ENCODE measurements at regions not wholly inside any gene's neighbourhood (a gene's known extent, or its start where the extent isn't known, plus 50 kb on each side); places are given as distances from the start of the nearest gene placed in this dataset.

DNA sequence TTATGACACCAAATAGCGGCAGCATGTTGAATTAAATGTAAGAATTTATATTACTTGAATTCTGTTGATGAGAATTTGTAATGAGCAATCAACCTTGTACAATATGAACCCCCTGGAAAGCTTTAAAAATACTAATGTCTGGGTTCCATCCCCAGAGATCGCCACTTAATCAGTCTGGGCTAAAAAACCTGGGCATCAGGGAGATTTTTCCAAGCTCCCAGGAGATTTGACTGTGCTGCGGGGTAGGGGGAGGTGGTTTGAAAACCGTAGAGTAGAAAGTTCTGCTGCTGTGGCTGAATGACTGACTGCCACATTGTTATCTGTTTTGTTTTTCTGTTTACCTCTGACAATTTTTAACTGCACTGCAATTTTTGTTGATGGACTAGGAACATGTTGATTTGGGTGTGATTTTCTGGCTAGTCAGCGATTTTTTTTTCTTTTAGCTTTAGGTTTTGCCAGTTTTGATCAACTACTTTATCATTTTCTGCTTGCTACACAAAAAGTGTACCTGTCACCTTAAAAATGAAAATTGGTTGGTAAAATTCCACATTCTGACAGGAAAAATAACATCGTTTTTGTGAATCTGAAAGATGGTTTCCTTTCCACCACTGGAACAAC, 79.3 kb downstream of the PCTP start:
- Histone ChIP-seq H3K4me1 (ENCODE audit: control insufficient read depth, insufficient read depth, low read length) (peaks cover 4% of the 10 kb centered on the region), H3K4me3 (ENCODE audit: low read length) (no peak overlapping the region), H3K9me3 (replicated peaks; ENCODE audit: low read length) (no peaks in the 10 kb centered on the region), H3K36me3 (ENCODE audit: insufficient read depth, low read length) (no peaks in the 10 kb centered on the region), H3K4me2 (ENCODE audit: low read length) (no peak overlapping the region), H3K27me3 (ENCODE audit: control insufficient read depth, insufficient read depth, low read length) (peaks cover 35% of the 10 kb centered on the region), H3K9ac (ENCODE audit: low read depth, low read length) (no peak overlapping the region)

DNA sequence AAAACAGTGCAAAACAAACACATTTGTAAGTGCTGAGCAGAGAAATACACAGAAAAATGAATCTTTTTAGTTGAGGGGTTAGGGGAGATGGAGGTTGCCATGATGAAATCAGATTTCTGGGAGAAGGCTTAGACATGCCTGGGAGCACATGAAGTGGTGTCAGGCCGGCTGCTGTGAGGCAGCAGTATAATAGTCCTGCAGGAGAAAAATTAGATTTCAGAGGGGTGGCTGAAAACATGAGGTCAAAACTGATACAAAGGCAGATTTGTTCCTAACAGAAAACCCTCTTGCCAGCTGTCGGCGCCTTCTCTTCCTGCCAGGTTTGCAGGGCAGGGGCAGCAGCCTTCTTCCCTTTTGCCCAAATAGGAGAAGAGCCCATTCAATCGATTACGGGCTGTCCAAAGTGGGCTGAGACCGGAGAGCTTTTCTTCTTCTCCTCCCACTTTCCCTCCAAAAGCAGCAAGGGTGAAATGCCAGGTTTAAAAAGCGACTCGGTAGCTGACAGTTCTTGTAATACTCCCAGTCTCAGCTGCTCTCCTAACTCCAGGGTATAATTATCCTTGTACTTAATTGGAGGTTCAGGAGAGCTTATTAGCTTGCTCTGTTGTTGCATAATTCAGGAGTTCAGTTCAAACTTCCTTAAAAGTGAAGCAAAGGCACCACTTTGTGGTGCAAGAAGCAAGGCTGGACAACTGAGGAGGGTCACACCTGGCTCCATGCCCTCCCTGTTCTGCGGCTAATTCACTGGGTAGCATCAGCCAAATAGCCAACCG, 80.0 kb downstream of the PCTP start:
- H3K9me3 ChIP-seq (replicated peaks; ENCODE audit: low read length), result no peaks in the 10 kb centered on the region
- H3K9ac ChIP-seq (ENCODE audit: low read depth, low read length), result no peak overlapping the region
- H3K4me3 ChIP-seq (ENCODE audit: low read length), result no peak overlapping the region
- H3K4me2 ChIP-seq (ENCODE audit: low read length), result no peak overlapping the region
- H3K27me3 ChIP-seq (ENCODE audit: control insufficient read depth, insufficient read depth, low read length), result peaks cover 35% of the 10 kb centered on the region
- H3K4me1 ChIP-seq (ENCODE audit: control insufficient read depth, insufficient read depth, low read length), result peaks cover 4% of the 10 kb centered on the region
- no peaks in the 10 kb centered on the region for H3K36me3 ChIP-seq (ENCODE audit: insufficient read depth, low read length)

DNA sequence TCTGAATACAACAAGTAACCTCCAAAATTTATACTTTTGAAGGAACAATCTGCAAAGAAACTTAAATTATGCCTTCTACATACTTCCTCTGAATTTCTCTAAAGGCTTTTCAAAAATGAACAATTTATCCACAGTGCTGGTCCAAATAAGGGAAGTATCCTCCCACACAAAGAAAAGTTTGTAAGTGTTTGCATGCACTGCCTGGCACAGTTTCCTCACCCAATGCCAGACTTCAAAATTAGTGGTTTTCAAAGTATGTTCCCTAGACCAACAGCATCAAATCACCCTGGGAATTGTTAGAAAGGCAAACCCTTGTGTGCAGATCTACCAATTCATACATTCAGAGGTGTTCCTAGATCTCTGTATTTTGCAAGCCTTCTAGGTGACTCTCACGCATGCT, 82.5 kb downstream of the PCTP start:
- Histone ChIP-seq H3K9ac (ENCODE audit: low read depth, low read length) (no peak overlapping the region), H3K4me3 (ENCODE audit: low read length) (no peak overlapping the region), H3K9me3 (replicated peaks; ENCODE audit: low read length) (no peaks in the 10 kb centered on the region), H3K27me3 (ENCODE audit: control insufficient read depth, insufficient read depth, low read length) (peaks cover 28% of the 10 kb centered on the region), H3K36me3 (ENCODE audit: insufficient read depth, low read length) (no peaks in the 10 kb centered on the region), H3K4me2 (ENCODE audit: low read length) (no peak overlapping the region), H3K4me1 (ENCODE audit: control insufficient read depth, insufficient read depth, low read length) (peaks cover 4% of the 10 kb centered on the region)

DNA sequence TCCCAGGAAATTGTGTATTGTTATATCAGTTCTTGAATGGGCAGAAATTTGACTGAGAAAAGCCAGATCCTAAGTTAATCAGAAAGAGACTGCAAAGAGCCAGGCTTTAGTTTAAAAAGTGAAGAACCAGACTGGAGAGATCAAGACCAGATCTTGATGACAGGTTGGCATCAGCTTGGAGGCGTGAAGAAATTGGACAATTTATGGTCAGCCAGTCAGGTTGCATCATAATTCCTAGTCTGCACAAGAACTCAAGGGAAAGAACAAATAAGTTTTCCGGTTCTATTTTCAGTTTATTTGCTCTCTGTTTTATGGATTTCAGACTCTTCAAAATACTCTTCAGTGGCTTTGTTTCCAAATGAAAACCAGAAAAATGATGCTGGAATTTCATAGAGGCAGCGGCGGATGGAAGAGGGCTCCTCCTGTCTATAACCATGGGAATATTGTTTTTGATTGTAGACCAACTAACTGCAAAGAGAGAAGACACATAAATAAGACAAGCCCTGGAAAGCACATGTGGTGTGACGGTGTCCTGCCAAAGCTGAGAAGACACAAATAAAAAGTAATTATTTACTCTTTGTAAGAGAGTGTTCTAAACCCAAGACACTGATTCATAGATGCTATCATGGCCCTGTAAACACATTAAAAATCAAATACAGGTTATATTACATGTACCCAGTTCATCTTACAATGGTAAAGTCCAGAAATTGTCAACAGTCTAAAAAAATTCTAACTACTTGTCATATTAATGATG, 91.7 kb downstream of the PCTP start:
- Histone ChIP-seq H3K4me2 (ENCODE audit: low read length) (no peak overlapping the region), H3K4me3 (ENCODE audit: low read length) (no peak overlapping the region), H3K9ac (ENCODE audit: low read depth, low read length) (no peak overlapping the region), H3K36me3 (ENCODE audit: insufficient read depth, low read length) (no peaks in the 10 kb centered on the region), H3K27me3 (ENCODE audit: control insufficient read depth, insufficient read depth, low read length) (peaks cover 6% of the 10 kb centered on the region), H3K9me3 (replicated peaks; ENCODE audit: low read length) (no peaks in the 10 kb centered on the region), H3K4me1 (ENCODE audit: control insufficient read depth, insufficient read depth, low read length) (peaks cover 6% of the 10 kb centered on the region)

DNA sequence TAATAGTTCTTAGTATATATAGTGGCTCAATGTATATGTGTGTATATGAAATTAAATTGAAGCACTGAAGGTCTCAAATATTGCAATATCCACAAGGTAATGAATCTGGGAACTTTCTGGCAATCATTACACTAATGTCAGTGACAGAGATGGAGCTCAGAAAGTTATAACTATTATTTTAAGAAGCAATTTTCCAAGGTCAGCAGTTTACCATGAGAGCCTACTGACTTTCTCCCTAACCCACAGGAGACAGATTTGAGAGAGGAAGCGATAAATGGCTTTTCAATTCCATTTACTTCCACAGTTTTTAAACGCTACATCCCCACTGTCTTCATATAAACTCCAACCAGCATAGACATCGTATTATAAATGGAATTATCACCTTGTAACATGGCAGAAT, 92.9 kb downstream of the PCTP start:
- Histone ChIP-seq H3K4me1 (ENCODE audit: control insufficient read depth, insufficient read depth, low read length) (peaks cover 6% of the 10 kb centered on the region), H3K4me2 (ENCODE audit: low read length) (no peak overlapping the region), H3K4me3 (ENCODE audit: low read length) (no peak overlapping the region), H3K9ac (ENCODE audit: low read depth, low read length) (no peak overlapping the region), H3K27me3 (ENCODE audit: control insufficient read depth, insufficient read depth, low read length) (peaks cover 6% of the 10 kb centered on the region), H3K9me3 (replicated peaks; ENCODE audit: low read length) (no peaks in the 10 kb centered on the region), H3K36me3 (ENCODE audit: insufficient read depth, low read length) (no peaks in the 10 kb centered on the region)

DNA sequence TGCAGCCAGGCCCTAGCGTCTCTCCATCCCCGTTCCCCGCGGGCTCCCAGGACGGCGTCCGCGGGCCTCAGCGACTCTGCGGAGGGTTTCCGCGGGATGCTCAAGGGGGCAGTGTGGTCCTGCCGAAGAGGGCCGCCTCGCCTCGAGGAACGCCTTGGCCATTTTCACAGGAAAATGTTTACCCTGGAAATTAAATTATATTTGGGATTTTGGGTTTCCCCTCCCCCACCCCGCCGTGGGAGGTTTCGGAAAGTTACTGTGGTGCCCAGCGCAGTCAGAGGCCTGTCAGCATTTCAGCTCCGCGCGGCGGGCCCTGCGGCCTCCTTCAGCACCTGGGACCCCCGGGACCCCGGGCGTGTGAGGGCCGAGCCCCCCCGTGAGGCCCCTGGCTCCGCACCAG, 94.5 kb downstream of the PCTP start:
- Histone ChIP-seq H3K9ac (ENCODE audit: low read depth, low read length) (peak overlapping the region; percentile 30), H3K36me3 (ENCODE audit: insufficient read depth, low read length) (no peaks in the 10 kb centered on the region), H3K9me3 (replicated peaks; ENCODE audit: low read length) (no peaks in the 10 kb centered on the region), H3K4me3 (ENCODE audit: low read length) (peak overlapping the region; percentile 40), H3K27me3 (ENCODE audit: control insufficient read depth, insufficient read depth, low read length) (peaks cover 6% of the 10 kb centered on the region), H3K4me1 (ENCODE audit: control insufficient read depth, insufficient read depth, low read length) (peaks cover 6% of the 10 kb centered on the region), H3K4me2 (ENCODE audit: low read length) (peak overlapping the region; percentile 68)

DNA sequence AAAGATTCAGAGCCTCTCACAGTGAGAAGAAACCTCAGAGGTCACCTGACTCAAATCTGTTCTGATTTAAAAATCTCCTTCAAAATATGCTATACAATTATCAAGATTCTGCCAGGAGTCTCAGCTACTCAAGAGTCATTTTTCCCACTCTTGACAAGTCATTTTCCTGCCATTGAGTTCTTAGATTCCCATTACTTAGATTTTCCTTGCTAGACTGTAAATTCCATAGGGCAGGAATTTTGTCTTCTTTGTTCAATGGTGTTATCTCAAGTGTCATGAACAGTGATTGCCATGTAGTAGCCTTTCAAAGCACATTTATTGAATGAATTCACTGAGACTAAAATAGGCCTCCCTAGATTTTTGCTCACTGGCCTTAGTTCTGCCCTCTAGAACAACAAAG, 95.9 kb downstream of the PCTP start:
- Histone ChIP-seq H3K4me2 (ENCODE audit: low read length) (no peak overlapping the region), H3K4me1 (ENCODE audit: control insufficient read depth, insufficient read depth, low read length) (peaks cover 6% of the 10 kb centered on the region), H3K9me3 (replicated peaks; ENCODE audit: low read length) (no peaks in the 10 kb centered on the region), H3K4me3 (ENCODE audit: low read length) (no peak overlapping the region), H3K36me3 (ENCODE audit: insufficient read depth, low read length) (no peaks in the 10 kb centered on the region), H3K9ac (ENCODE audit: low read depth, low read length) (no peak overlapping the region), H3K27me3 (ENCODE audit: control insufficient read depth, insufficient read depth, low read length) (no peaks in the 10 kb centered on the region)

DNA sequence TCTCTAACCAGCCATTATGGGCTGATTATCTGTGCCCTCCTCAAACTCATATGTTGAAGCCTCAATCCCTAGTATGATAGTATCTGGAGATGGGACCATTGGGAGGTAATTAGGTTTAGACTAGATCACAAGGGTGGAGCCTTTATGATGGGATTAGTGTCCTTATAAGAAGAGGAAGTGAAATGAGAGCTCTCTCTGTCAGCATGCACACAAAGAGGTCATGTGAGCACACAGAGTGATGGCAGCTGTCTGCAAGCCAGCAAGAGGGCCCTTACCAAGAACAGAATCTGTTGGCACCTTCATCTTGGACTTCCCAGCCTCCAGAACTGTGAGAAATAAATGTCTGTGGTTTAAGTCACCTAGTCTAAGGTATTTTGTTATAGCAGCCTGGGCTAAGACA, 101.9 kb downstream of the PCTP start:
- Histone ChIP-seq H3K4me1 (ENCODE audit: control insufficient read depth, insufficient read depth, low read length) (no peaks in the 10 kb centered on the region), H3K4me3 (ENCODE audit: low read length) (no peak overlapping the region), H3K9me3 (replicated peaks; ENCODE audit: low read length) (no peaks in the 10 kb centered on the region), H3K36me3 (ENCODE audit: insufficient read depth, low read length) (no peaks in the 10 kb centered on the region), H3K9ac (ENCODE audit: low read depth, low read length) (no peak overlapping the region), H3K4me2 (ENCODE audit: low read length) (no peak overlapping the region), H3K27me3 (ENCODE audit: control insufficient read depth, insufficient read depth, low read length) (no peaks in the 10 kb centered on the region)

DNA sequence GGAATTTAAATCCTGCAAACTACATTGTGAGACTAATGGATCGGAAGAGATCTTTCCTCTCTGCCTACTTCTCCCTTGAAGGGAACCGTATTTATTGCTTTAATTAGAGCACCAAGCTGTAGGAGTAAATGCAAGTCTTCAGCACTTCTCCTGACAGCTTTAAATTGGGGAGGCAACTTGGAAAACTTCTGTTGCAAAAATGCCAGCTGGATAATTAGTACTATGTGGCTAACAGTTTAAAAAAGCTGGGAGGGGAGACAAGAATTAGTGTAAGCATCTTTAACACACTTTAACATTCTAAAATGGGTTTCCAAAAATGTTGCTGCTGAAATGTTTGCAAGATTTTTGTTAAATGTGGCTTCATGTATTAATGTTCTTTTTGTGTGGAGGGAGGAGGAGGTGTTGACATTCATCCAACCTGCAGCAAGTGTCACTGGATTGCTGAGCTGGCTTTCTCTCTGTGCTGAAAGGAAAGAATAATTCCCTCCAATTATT, 108.5 kb downstream of the PCTP start:
- Histone ChIP-seq H3K27me3 (ENCODE audit: control insufficient read depth, insufficient read depth, low read length) (peaks cover 6% of the 10 kb centered on the region), H3K4me1 (ENCODE audit: control insufficient read depth, insufficient read depth, low read length) (no peaks in the 10 kb centered on the region), H3K36me3 (ENCODE audit: insufficient read depth, low read length) (no peaks in the 10 kb centered on the region), H3K9me3 (replicated peaks; ENCODE audit: low read length) (no peaks in the 10 kb centered on the region), H3K4me2 (ENCODE audit: low read length) (no peak overlapping the region), H3K9ac (ENCODE audit: low read depth, low read length) (no peak overlapping the region), H3K4me3 (ENCODE audit: low read length) (no peak overlapping the region)

DNA sequence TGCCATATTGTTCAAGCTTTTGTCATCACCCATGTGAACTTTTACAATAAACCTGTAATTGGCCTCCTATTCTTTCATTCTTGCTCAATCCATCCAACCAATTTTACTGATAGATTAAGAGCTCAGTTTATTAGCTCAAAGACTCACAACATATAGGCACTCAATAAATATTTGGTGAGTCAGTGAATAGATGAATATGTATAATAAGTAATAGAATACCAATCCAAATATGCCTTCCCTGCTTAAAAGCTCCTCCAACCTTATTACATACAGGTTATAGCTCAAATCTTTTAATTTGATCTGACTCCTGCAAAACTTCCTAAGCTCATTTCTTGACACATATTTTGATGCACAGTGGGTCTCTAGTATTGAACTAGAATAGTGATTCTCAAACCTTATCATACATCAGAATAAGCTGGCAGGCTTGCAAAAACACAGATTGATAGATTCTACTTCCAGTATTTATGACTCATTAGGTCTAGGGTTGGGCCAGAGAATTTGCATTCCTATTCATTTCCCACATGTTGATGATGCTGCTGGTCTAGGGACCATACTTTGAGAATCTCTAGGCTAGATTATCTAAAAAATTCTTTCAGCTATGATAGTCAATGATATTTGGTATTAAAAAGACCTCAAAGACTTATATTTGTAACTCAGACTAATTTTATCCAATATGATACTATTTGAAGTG, 114.4 kb downstream of the PCTP start:
- H3K9me3 ChIP-seq (replicated peaks; ENCODE audit: low read length), result no peaks in the 10 kb centered on the region
- H3K27me3 ChIP-seq (ENCODE audit: control insufficient read depth, insufficient read depth, low read length), result no peaks in the 10 kb centered on the region
- H3K4me2 ChIP-seq (ENCODE audit: low read length), result no peak overlapping the region
- H3K9ac ChIP-seq (ENCODE audit: low read depth, low read length), result no peak overlapping the region
- no peak overlapping the region for H3K4me3 ChIP-seq (ENCODE audit: low read length)
- no peaks in the 10 kb centered on the region for H3K4me1 ChIP-seq (ENCODE audit: control insufficient read depth, insufficient read depth, low read length)
- H3K36me3 ChIP-seq (ENCODE audit: insufficient read depth, low read length), result no peaks in the 10 kb centered on the region

DNA sequence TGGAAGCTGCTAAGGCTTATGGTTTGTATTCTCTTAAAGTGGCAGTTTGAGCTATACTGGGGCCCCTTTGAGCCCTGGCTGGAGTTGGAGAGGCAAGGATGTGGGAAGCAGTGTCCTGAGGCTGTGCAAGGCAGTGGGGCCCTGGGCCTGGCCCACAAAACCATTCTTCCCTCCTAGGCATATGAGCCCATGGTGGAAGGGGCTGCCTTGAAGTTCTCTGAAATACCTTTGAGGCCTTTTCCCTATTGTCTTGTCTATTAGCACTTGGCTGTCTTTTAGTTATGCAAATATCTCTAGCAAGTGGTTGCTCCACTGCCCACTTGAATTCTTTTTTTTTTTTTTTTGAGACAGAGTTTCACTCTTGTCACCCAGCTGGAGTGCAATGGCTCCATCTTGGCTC, 119.2 kb downstream of the PCTP start:
- no peak overlapping the region for H3K9ac ChIP-seq (ENCODE audit: low read depth, low read length)
- H3K27me3 ChIP-seq (ENCODE audit: control insufficient read depth, insufficient read depth, low read length), result no peaks in the 10 kb centered on the region
- no peak overlapping the region for H3K4me2 ChIP-seq (ENCODE audit: low read length)
- no peaks in the 10 kb centered on the region for H3K36me3 ChIP-seq (ENCODE audit: insufficient read depth, low read length)
- no peak overlapping the region for H3K4me3 ChIP-seq (ENCODE audit: low read length)
- H3K9me3 ChIP-seq (replicated peaks; ENCODE audit: low read length), result no peaks in the 10 kb centered on the region
- no peaks in the 10 kb centered on the region for H3K4me1 ChIP-seq (ENCODE audit: control insufficient read depth, insufficient read depth, low read length)

Data from skeletal muscle satellite cell (primary cell).